GM23338 (cell line): ENCODE measurements at regions not wholly inside any gene's neighbourhood (a gene's known extent, or its start where the extent isn't known, plus 50 kb on each side); places are given as distances from the start of the nearest gene placed in this dataset.

Source experiments
- ATAC-seq: fragments of 200-7000 bp; cut with Tn5 transposase; 3 replicates; pipeline ENCODE4 v1.9.1; 2020
- DNase-seq: peaks from one replicate; pipeline ENCODE4 v3.0.0-alpha.2; 2015; ENCODE audit warnings: low spot score
- H2AFZ ChIP-seq: fragments of 200-600 bp; sonication (generic); 2 replicates; pipeline ENCODE4 v1.8.0; 2016; ENCODE audit warnings: antibody characterized with exemption, mild to moderate bottlenecking, moderate library complexity
- H3F3A ChIP-seq: fragments of 200-600 bp; sonication (generic); replicated peaks from 2 replicates; pipeline ENCODE4 v1.8.0; 2017; ENCODE audit warnings: antibody characterized with exemption, mixed run types, low read depth
- H3K27ac ChIP-seq: fragments of 200-600 bp; sonication (generic); 2 replicates; pipeline ENCODE4 v1.6.1; 2016; ENCODE audit warnings: low read depth
- H3K27me3 ChIP-seq: fragments of 200-600 bp; sonication (generic); 2 replicates; pipeline ENCODE4 v1.8.0; 2016; ENCODE audit warnings: mild to moderate bottlenecking, mixed run types, moderate library complexity; ENCODE audit not compliant: insufficient read depth
- H3K36me3 ChIP-seq: fragments of 200-600 bp; sonication (generic); 2 replicates; pipeline ENCODE4 v1.8.0; 2016; ENCODE audit warnings: mild to moderate bottlenecking; ENCODE audit not compliant: insufficient read depth
- H3K4me1 ChIP-seq: fragments of 200-600 bp; sonication (generic); 2 replicates; pipeline ENCODE4 v1.8.0; 2016; ENCODE audit warnings: mild to moderate bottlenecking, moderate library complexity; ENCODE audit not compliant: insufficient read depth
- H3K4me2 ChIP-seq: fragments of 200-600 bp; sonication (generic); 2 replicates; pipeline ENCODE4 v1.7.1; 2017; ENCODE audit warnings: mixed run types
- H3K4me3 ChIP-seq: fragments of 200-600 bp; sonication (generic); 2 replicates; pipeline ENCODE4 v1.6.1; 2016; ENCODE audit warnings: mixed run types
- H3K79me2 ChIP-seq: fragments of 200-600 bp; sonication (generic); replicated peaks from 2 replicates; pipeline ENCODE4 v1.8.0; 2017; ENCODE audit warnings: mild to moderate bottlenecking; ENCODE audit not compliant: insufficient read depth
- H3K9me2 ChIP-seq: fragments of 200-600 bp; sonication (generic); 2 replicates; pipeline ENCODE4 v1.8.0; 2017; ENCODE audit not compliant: insufficient read depth
- H4K20me1 ChIP-seq: fragments of 200-600 bp; sonication (generic); replicated peaks from 2 replicates; pipeline ENCODE4 v1.8.0; 2017; ENCODE audit warnings: mild to moderate bottlenecking; ENCODE audit not compliant: insufficient read depth
- H3K27ac Mint-ChIP-seq: 2 replicates; pipeline ENCODE4 v1.8.0; 2020; ENCODE audit warnings: inconsistent platforms, mild to moderate bottlenecking, moderate library complexity, mixed read lengths
- H3K27me3 Mint-ChIP-seq: 3 replicates; pipeline ENCODE4 v1.8.0; 2022; ENCODE audit warnings: low read depth, mild to moderate bottlenecking, moderate library complexity, mixed read lengths, inconsistent platforms; ENCODE audit not compliant: insufficient read depth, poor library complexity
- H3K36me3 Mint-ChIP-seq: 3 replicates; pipeline ENCODE4 v1.8.0; 2021; ENCODE audit warnings: low read depth, mild to moderate bottlenecking, inconsistent platforms, moderate library complexity, mixed read lengths
- H3K4me1 Mint-ChIP-seq: 3 replicates; pipeline ENCODE4 v1.8.0; 2020; ENCODE audit warnings: mild to moderate bottlenecking, inconsistent platforms, mixed read lengths
- H3K4me3 Mint-ChIP-seq: 3 replicates; pipeline ENCODE4 v1.8.0; 2021; ENCODE audit warnings: moderate library complexity, mild to moderate bottlenecking, inconsistent platforms, mixed read lengths
- H3K9me3 Mint-ChIP-seq: 3 replicates; pipeline ENCODE4 v1.8.0; 2020; ENCODE audit warnings: moderate library complexity, mild to moderate bottlenecking, inconsistent platforms, mixed read lengths
- ETS1 ChIP-seq: IDR thresholded peaks from 2 replicates; pipeline ENCODE4 v1.6.1; 2016; ENCODE audit warnings: antibody characterized with exemption
- EZH2 ChIP-seq: fragments of 200-600 bp; sonication (generic); IDR thresholded peaks from one replicate; pipeline ENCODE4 v1.8.0; 2017; ENCODE audit warnings: antibody characterized with exemption, mild to moderate bottlenecking, low read depth; ENCODE audit not compliant: unreplicated experiment
- EZH2phosphoT487 ChIP-seq: fragments of 200-600 bp; sonication (generic); IDR thresholded peaks from one replicate; pipeline ENCODE4 v1.8.1; 2018; ENCODE audit warnings: antibody characterized with exemption; ENCODE audit not compliant: unreplicated experiment
- JUNB ChIP-seq: IDR thresholded peaks from one replicate; pipeline ENCODE4 v1.6.1; 2016; ENCODE audit warnings: antibody characterized with exemption; ENCODE audit not compliant: unreplicated experiment
- POLR2AphosphoS5 ChIP-seq: IDR thresholded peaks from 2 replicates; pipeline ENCODE4 v1.6.1; 2016; ENCODE audit warnings: antibody characterized with exemption, low read depth
- ZNF114 ChIP-seq: fragments of 250-450 bp; sonication (Bioruptor Pico); IDR thresholded peaks from 2 replicates; pipeline ENCODE4 v1.5.0; 2020; ENCODE audit warnings: mild to moderate bottlenecking, moderate library complexity
- TF ChIP-seq, protein P1 (sequence below): fragments of 250-450 bp; sonication (Bioruptor Pico); IDR thresholded peaks from 2 replicates; pipeline ENCODE4 v1.5.0; 2020; ENCODE audit warnings: mild to moderate bottlenecking, moderate library complexity
- TF ChIP-seq, protein P2 (sequence below), 2 experiments: fragments of 200-600 bp in 1 of 2; sonication (generic) in 1 of 2; conservative IDR thresholded peaks; 2 replicates each; pipeline versions ENCODE4 v1.5.1 to v1.6.1; 2016 to 2017; ENCODE audit warnings: antibody characterized with exemption in 2 of 2, low read depth in 2 of 2, mild to moderate bottlenecking in 2 of 2, moderate library complexity in 1 of 2

GRCh38 chr14:76268700-76269099, 107.2 kb upstream of the ESRRB start:
- H3F3A ChIP-seq: no peaks in the 10 kb centered on the region
- no peak for ATAC-seq
- H3K79me2 ChIP-seq: no peaks in the 10 kb centered on the region
- no peak overlapping the region for H3K27ac Mint-ChIP-seq
- no peak for DNase-seq
- peaks cover 7% of the 10 kb centered on the region; the same call in 1 of the 2 replicates for H3K4me1 ChIP-seq
- H3K27me3 Mint-ChIP-seq: peaks cover 15% of the 10 kb centered on the region
- H3K9me3 Mint-ChIP-seq: no peaks in the 10 kb centered on the region; the same call in 2 of the 3 replicates
- no peaks in the 10 kb centered on the region for H3K36me3 Mint-ChIP-seq
- H4K20me1 ChIP-seq: no peaks in the 10 kb centered on the region
- H3K4me2 ChIP-seq: no peak overlapping the region
- H3K27me3 ChIP-seq: 0 out of 2 replicates have a peak, but pooled peaks cover 3% of the 10 kb centered on the region
- TF ChIP-seq, protein P1, sequence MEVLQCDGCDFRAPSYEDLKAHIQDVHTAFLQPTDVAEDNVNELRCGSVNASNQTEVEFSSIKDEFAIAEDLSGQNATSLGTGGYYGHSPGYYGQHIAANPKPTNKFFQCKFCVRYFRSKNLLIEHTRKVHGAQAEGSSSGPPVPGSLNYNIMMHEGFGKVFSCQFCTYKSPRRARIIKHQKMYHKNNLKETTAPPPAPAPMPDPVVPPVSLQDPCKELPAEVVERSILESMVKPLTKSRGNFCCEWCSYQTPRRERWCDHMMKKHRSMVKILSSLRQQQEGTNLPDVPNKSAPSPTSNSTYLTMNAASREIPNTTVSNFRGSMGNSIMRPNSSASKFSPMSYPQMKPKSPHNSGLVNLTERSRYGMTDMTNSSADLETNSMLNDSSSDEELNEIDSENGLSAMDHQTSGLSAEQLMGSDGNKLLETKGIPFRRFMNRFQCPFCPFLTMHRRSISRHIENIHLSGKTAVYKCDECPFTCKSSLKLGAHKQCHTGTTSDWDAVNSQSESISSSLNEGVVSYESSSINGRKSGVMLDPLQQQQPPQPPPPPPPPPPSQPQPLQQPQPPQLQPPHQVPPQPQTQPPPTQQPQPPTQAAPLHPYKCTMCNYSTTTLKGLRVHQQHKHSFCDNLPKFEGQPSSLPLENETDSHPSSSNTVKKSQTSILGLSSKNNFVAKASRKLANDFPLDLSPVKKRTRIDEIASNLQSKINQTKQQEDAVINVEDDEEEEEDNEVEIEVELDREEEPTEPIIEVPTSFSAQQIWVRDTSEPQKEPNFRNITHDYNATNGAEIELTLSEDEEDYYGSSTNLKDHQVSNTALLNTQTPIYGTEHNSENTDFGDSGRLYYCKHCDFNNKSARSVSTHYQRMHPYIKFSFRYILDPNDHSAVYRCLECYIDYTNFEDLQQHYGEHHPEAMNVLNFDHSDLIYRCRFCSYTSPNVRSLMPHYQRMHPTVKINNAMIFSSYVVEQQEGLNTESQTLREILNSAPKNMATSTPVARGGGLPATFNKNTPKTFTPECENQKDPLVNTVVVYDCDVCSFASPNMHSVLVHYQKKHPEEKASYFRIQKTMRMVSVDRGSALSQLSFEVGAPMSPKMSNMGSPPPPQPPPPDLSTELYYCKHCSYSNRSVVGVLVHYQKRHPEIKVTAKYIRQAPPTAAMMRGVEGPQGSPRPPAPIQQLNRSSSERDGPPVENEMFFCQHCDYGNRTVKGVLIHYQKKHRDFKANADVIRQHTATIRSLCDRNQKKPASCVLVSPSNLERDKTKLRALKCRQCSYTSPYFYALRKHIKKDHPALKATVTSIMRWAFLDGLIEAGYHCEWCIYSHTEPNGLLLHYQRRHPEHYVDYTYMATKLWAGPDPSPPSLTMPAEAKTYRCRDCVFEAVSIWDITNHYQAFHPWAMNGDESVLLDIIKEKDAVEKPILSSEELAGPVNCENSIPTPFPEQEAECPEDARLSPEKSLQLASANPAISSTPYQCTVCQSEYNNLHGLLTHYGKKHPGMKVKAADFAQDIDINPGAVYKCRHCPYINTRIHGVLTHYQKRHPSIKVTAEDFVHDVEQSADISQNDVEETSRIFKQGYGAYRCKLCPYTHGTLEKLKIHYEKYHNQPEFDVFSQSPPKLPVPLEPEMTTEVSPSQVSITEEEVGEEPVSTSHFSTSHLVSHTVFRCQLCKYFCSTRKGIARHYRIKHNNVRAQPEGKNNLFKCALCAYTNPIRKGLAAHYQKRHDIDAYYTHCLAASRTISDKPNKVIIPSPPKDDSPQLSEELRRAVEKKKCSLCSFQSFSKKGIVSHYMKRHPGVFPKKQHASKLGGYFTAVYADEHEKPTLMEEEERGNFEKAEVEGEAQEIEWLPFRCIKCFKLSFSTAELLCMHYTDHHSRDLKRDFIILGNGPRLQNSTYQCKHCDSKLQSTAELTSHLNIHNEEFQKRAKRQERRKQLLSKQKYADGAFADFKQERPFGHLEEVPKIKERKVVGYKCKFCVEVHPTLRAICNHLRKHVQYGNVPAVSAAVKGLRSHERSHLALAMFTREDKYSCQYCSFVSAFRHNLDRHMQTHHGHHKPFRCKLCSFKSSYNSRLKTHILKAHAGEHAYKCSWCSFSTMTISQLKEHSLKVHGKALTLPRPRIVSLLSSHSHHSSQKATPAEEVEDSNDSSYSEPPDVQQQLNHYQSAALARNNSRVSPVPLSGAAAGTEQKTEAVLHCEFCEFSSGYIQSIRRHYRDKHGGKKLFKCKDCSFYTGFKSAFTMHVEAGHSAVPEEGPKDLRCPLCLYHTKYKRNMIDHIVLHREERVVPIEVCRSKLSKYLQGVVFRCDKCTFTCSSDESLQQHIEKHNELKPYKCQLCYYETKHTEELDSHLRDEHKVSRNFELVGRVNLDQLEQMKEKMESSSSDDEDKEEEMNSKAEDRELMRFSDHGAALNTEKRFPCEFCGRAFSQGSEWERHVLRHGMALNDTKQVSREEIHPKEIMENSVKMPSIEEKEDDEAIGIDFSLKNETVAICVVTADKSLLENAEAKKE (CRISPR knock-in tag): no peak
- no peak for TF ChIP-seq EZH2phosphoT487
- no peak for TF ChIP-seq ETS1
- no peak for TF ChIP-seq ZNF114 (CRISPR knock-in tag)
- TF ChIP-seq POLR2AphosphoS5: no peak
- TF ChIP-seq, protein P2, sequence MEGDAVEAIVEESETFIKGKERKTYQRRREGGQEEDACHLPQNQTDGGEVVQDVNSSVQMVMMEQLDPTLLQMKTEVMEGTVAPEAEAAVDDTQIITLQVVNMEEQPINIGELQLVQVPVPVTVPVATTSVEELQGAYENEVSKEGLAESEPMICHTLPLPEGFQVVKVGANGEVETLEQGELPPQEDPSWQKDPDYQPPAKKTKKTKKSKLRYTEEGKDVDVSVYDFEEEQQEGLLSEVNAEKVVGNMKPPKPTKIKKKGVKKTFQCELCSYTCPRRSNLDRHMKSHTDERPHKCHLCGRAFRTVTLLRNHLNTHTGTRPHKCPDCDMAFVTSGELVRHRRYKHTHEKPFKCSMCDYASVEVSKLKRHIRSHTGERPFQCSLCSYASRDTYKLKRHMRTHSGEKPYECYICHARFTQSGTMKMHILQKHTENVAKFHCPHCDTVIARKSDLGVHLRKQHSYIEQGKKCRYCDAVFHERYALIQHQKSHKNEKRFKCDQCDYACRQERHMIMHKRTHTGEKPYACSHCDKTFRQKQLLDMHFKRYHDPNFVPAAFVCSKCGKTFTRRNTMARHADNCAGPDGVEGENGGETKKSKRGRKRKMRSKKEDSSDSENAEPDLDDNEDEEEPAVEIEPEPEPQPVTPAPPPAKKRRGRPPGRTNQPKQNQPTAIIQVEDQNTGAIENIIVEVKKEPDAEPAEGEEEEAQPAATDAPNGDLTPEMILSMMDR (conservative IDR thresholded peaks at IDR 0.05; ENCODE audit: low read depth in 2 of 2): no peak
- no peak for TF ChIP-seq JUNB
- no peak for TF ChIP-seq EZH2
- no peak overlapping the region for H3K4me3 Mint-ChIP-seq
- peaks cover 11% of the 10 kb centered on the region for H3K4me1 Mint-ChIP-seq
- no peak overlapping the region for H3K4me3 ChIP-seq
- no peak overlapping the region for H2AFZ ChIP-seq
- no peaks in the 10 kb centered on the region for H3K36me3 ChIP-seq
- H3K27ac ChIP-seq: no peak overlapping the region
- H3K9me2 ChIP-seq: no peaks in the 10 kb centered on the region
